Endodermal cell (in vitro differentiated cells): ENCODE measurements at regions not wholly inside any gene's neighbourhood (a gene's known extent, or its start where the extent isn't known, plus 50 kb on each side); places are given as distances from the start of the nearest gene placed in this dataset.

Experiments used
- DNase-seq: peaks from one replicate; pipeline ENCODE4 v3.0.0-alpha.2; 2017
- H3K27ac ChIP-seq: 2 replicates; pipeline ENCODE4 v1.5.1; 2013; ENCODE audit warnings: mild to moderate bottlenecking, low read depth, low read length, moderate library complexity
- H3K27me3 ChIP-seq: 2 replicates; pipeline ENCODE4 v1.6.1; 2013; ENCODE audit warnings: mild to moderate bottlenecking, low read length, moderate library complexity; ENCODE audit not compliant: insufficient read depth, control insufficient read depth, poor library complexity, severe bottlenecking
- H3K36me3 ChIP-seq: 2 replicates; pipeline ENCODE4 v1.7.0; 2013; ENCODE audit warnings: mild to moderate bottlenecking, low read length, moderate library complexity; ENCODE audit not compliant: control insufficient read depth, insufficient read depth
- H3K4me1 ChIP-seq: one replicate; pipeline ENCODE4 v1.7.0; 2013; ENCODE audit warnings: low read length; ENCODE audit not compliant: control insufficient read depth, insufficient read depth
- H3K4me3 ChIP-seq: 2 replicates; pipeline ENCODE4 v1.5.1; 2013; ENCODE audit warnings: mild to moderate bottlenecking, low read length, moderate library complexity
- H3K9ac ChIP-seq: 2 replicates; pipeline ENCODE4 v1.6.1; 2013; ENCODE audit warnings: mild to moderate bottlenecking, low read length, moderate library complexity; ENCODE audit not compliant: poor library complexity, severe bottlenecking; ENCODE audit errors: extremely low read depth
- H3K9me3 ChIP-seq: 2 replicates; pipeline ENCODE4 v1.6.1; 2013; ENCODE audit warnings: mild to moderate bottlenecking, low read length, moderate library complexity; ENCODE audit not compliant: control insufficient read depth
- H3K27ac Mint-ChIP-seq: 2 replicates; pipeline ENCODE4 v1.8.0; 2020; ENCODE audit warnings: mixed read lengths
- H3K27me3 Mint-ChIP-seq: 2 replicates; pipeline ENCODE4 v1.8.0; 2021; ENCODE audit warnings: mild to moderate bottlenecking, mixed read lengths; ENCODE audit not compliant: insufficient read depth
- H3K36me3 Mint-ChIP-seq: 2 replicates; pipeline ENCODE4 v1.8.0; 2020; ENCODE audit warnings: low read depth, mixed read lengths
- H3K4me1 Mint-ChIP-seq: 2 replicates; pipeline ENCODE4 v1.8.0; 2020; ENCODE audit warnings: mixed read lengths
- H3K4me3 Mint-ChIP-seq: 2 replicates; pipeline ENCODE4 v1.8.0; 2020; ENCODE audit warnings: mild to moderate bottlenecking, moderate library complexity, mixed read lengths
- H3K9me3 Mint-ChIP-seq: 2 replicates; pipeline ENCODE4 v1.8.0; 2020; ENCODE audit warnings: mild to moderate bottlenecking, mixed read lengths
- WGBS, 2 experiments: methylation state at CpG; one replicate each; pipeline versions ENCODE4 v1.1.5 to v1.1.7; 2013; ENCODE audit warnings: missing lambda C conversion rate in 2 of 2, mixed read lengths in 1 of 2; ENCODE audit not compliant: insufficient coverage in 1 of 2, insufficient read length in 1 of 2; 5-methylcytosine and 5-hydroxymethylcytosine counted together
- TF ChIP-seq, protein P1 (sequence below): fragments of 200-600 bp; sonication (generic); conservative IDR thresholded peaks from 2 replicates; pipeline ENCODE4 v1.5.0; 2021; ENCODE audit warnings: antibody characterized with exemption, mild to moderate bottlenecking

- H3K27ac ChIP-seq, result no peak overlapping the region
- no peak overlapping the region for H3K4me3 ChIP-seq
- Mint-ChIP-seq H3K27me3 (peaks cover 26% of the 10 kb centered on the region), H3K36me3 (no peaks in the 10 kb centered on the region), H3K4me3 (no peak overlapping the region), H3K9me3 (no peaks in the 10 kb centered on the region), H3K27ac (no peak overlapping the region), H3K4me1 (no peaks in the 10 kb centered on the region)
- no peak overlapping the region for H3K9ac ChIP-seq
- no peaks in the 10 kb centered on the region for H3K4me1 ChIP-seq
- H3K27me3 ChIP-seq, result peaks cover 13% of the 10 kb centered on the region
- WGBS, 2 experiments, result 90 to 92% methylated on average over 15 of the region's 15 CpGs
- DNase-seq, result no peak
- TF ChIP-seq, protein P1, sequence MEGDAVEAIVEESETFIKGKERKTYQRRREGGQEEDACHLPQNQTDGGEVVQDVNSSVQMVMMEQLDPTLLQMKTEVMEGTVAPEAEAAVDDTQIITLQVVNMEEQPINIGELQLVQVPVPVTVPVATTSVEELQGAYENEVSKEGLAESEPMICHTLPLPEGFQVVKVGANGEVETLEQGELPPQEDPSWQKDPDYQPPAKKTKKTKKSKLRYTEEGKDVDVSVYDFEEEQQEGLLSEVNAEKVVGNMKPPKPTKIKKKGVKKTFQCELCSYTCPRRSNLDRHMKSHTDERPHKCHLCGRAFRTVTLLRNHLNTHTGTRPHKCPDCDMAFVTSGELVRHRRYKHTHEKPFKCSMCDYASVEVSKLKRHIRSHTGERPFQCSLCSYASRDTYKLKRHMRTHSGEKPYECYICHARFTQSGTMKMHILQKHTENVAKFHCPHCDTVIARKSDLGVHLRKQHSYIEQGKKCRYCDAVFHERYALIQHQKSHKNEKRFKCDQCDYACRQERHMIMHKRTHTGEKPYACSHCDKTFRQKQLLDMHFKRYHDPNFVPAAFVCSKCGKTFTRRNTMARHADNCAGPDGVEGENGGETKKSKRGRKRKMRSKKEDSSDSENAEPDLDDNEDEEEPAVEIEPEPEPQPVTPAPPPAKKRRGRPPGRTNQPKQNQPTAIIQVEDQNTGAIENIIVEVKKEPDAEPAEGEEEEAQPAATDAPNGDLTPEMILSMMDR, result no peak
- no peaks in the 10 kb centered on the region for H3K9me3 ChIP-seq
- H3K36me3 ChIP-seq, result no peaks in the 10 kb centered on the region
Measured at GRCh38 chr13:112229445-112229844, 146.7 kb upstream of the SPACA7 start.

GRCh38 chr13:112229992-112230872 lies 145.9 kb upstream of the SPACA7 start:
- no peak overlapping the region for H3K4me3 Mint-ChIP-seq
- WGBS, 2 experiments, result 87 to 97% methylated on average over 10 to 16 of the region's 16 CpGs
- peaks cover 26% of the 10 kb centered on the region for H3K27me3 Mint-ChIP-seq
- H3K9me3 Mint-ChIP-seq, result no peaks in the 10 kb centered on the region
- H3K4me1 Mint-ChIP-seq, result no peaks in the 10 kb centered on the region
- H3K4me1 ChIP-seq, result no peaks in the 10 kb centered on the region
- no peak for DNase-seq
- H3K27ac ChIP-seq, result no peak overlapping the region
- H3K27ac Mint-ChIP-seq, result no peak overlapping the region
- TF ChIP-seq, protein P1, result no peak
- peaks cover 14% of the 10 kb centered on the region for H3K27me3 ChIP-seq
- no peak overlapping the region for H3K4me3 ChIP-seq
- no peak overlapping the region for H3K9ac ChIP-seq
- H3K36me3 Mint-ChIP-seq, result no peaks in the 10 kb centered on the region
- no peaks in the 10 kb centered on the region for H3K9me3 ChIP-seq
- H3K36me3 ChIP-seq, result no peaks in the 10 kb centered on the region

- no peaks in the 10 kb centered on the region for H3K36me3 Mint-ChIP-seq
- H3K36me3 ChIP-seq, result no peaks in the 10 kb centered on the region
- no peaks in the 10 kb centered on the region for H3K4me1 ChIP-seq
- 92% methylated on average over 21 of the region's 21 CpGs for WGBS, 2 experiments
- H3K4me3 Mint-ChIP-seq, result no peak overlapping the region
- H3K9me3 Mint-ChIP-seq, result no peaks in the 10 kb centered on the region
- peaks cover 19% of the 10 kb centered on the region for H3K27me3 ChIP-seq
- TF ChIP-seq, protein P1, result no peak
- no peak overlapping the region for H3K27ac ChIP-seq
- no peak overlapping the region for H3K9ac ChIP-seq
- H3K4me1 Mint-ChIP-seq, result no peaks in the 10 kb centered on the region
- H3K4me3 ChIP-seq, result no peak overlapping the region
- peaks cover 26% of the 10 kb centered on the region for H3K27me3 Mint-ChIP-seq
- no peaks in the 10 kb centered on the region for H3K9me3 ChIP-seq
- no peak overlapping the region for H3K27ac Mint-ChIP-seq
- DNase-seq, result no peak
Measured at GRCh38 chr13:112231451-112232083, 144.6 kb upstream of the SPACA7 start.
